ENCODE measurements at regions not wholly inside any gene's neighbourhood (a gene's known extent, or its start where the extent isn't known, plus 50 kb on each side); places are given as distances from the start of the nearest gene placed in this dataset.

- CTCF ChIA-PET: interaction anchor here (1.0 to 4.2 kb wide), 6 partner anchors 11 to 72 kb away, joined by 3 to 42 read pairs (median 10); no protein-coding TSS in a partner anchor
- dilution Hi-C loops (cut with MboI; ENCODE audit: extremely low pct_ligation_motif_present, low sequenced_read_pairs): no loop called here
Measured at GRCh38 chr6:169905041-169905807, 153.8 kb downstream of the ERMARD start.

More at GRCh38 chr6:169905041-169905807, 153.8 kb downstream of the ERMARD start:
- Histone ChIP-seq H3K9me1 (replicated peaks; ENCODE audit: control insufficient read depth, extremely low read depth, insufficient read depth, low read length) (no peaks in the 10 kb centered on the region), H3K79me2 (ENCODE audit: control insufficient read depth, insufficient read depth, low read length) (no peaks in the 10 kb centered on the region), H3K9me3 (replicated peaks; ENCODE audit: control insufficient read depth, insufficient read depth, low read length) (no peaks in the 10 kb centered on the region), H3K4me2 (ENCODE audit: insufficient read depth, low read length) (peak overlapping the region; percentile 66), H2AFZ (ENCODE audit: low read depth, low read length) (no peak overlapping the region), H3K4me3 (replicated peaks in 1 of 3; ENCODE audit: insufficient read depth in 1 of 3, low read depth in 1 of 3, low read length in 3 of 3) (no peak overlapping the region), H3K4me1 (ENCODE audit: control insufficient read depth, extremely low read depth, insufficient read depth, low read length) (peaks cover 28% of the 10 kb centered on the region), H4K20me1 (replicated peaks; ENCODE audit: control insufficient read depth, extremely low read depth, insufficient read depth, low read length) (no peaks in the 10 kb centered on the region), H3K27ac (ENCODE audit: insufficient read depth, low read depth, low read length) (peak overlapping the region; percentile 75), H3K9ac (replicated peaks; ENCODE audit: extremely low read depth, insufficient read depth, low read length) (peak overlapping the region; percentile 52), H3K36me3 (ENCODE audit: control insufficient read depth in 2 of 2, extremely low read depth in 1 of 2, insufficient read depth in 2 of 2, low read length in 2 of 2) (no peaks in the 10 kb centered on the region), H3K27me3 (ENCODE audit: control insufficient read depth in 2 of 2, insufficient read depth in 2 of 2, low read length in 2 of 2) (no peaks in the 10 kb centered on the region)
- BruUV-seq (replicated peaks): no TSS peak
- TF ChIP-seq MAX (IDR thresholded peaks at IDR 0.05; ENCODE audit: insufficient read depth, insufficient read length) (no peak), POLR2A (IDR thresholded peaks at IDR 0.05; ENCODE audit: low read depth, low read length) (peak; percentile 74), GATA2 (IDR thresholded peaks at IDR 0.05; ENCODE audit: insufficient read depth, insufficient read length, low read depth, low read length) (peak; percentile 81), CTCF (IDR thresholded peaks at IDR 0.05; ENCODE audit: extremely low read depth in 1 of 2, insufficient read depth in 1 of 2, low read depth in 1 of 2, low read length in 2 of 2) (no peak), JUN (IDR thresholded peaks at IDR 0.05; ENCODE audit: borderline replicate concordance, insufficient read depth, insufficient read length, low read depth) (peak; percentile 96), EZH2 (IDR thresholded peaks at IDR 0.05; ENCODE audit: borderline replicate concordance, low read depth, low read length, severe bottlenecking) (no peak), FOS (IDR thresholded peaks at IDR 0.05; ENCODE audit: borderline replicate concordance, insufficient read depth, low read length) (peak; percentile 91), POLR2AphosphoS5 (IDR thresholded peaks at IDR 0.05; ENCODE audit: insufficient read depth, low read depth, low read length) (peak; percentile 94), MYC (IDR thresholded peaks at IDR 0.05; ENCODE audit: low read depth, low read length) (no peak)
- DNase-seq (ENCODE audit: low read depth, low spot score): peak; percentile 99
- intact Hi-C loops (cut with micrococcal nuclease): loop anchor here (1.0 kb wide), 4 partner anchors 10 to 533 kb away; no protein-coding TSS in a partner anchor
- no peak for FAIRE-seq
- POLR2A ChIA-PET: interaction anchor here (1.2 kb wide), 1 partner anchor 30 kb away, joined by 4 read pairs; no protein-coding TSS in a partner anchor
